Stimulated activated CD8-positive, alpha-beta memory T cell treated with anti-CD3 and anti-CD28 coated beads, Interleukin-7, amount 100 ng/mL, for 24 hours (primary cell): ENCODE measurements at regions not wholly inside any gene's neighbourhood (a gene's known extent, or its start where the extent isn't known, plus 50 kb on each side); places are given as distances from the start of the nearest gene placed in this dataset.

ENCODE experiments used
- DNase-seq: peaks from one replicate; pipeline ENCODE4 v3.0.0-alpha.2; 2020; ENCODE audit warnings: low read depth

GRCh38 chr14:99037777-99038430 is 234.1 kb downstream of the BCL11B start:
- no peak for DNase-seq

- DNase-seq, result no peak
Observed at GRCh38 chr14:99038431-99038820, 233.6 kb downstream of the BCL11B start.

- DNase-seq, result no peak
Observed at GRCh38 chr14:99039331-99040041, 232.5 kb downstream of the BCL11B start.

- no peak for DNase-seq
Observed at GRCh38 chr14:99040052-99040451, 231.9 kb downstream of the BCL11B start.

GRCh38 chr14:99040711-99041110 is 231.3 kb downstream of the BCL11B start:
- no peak for DNase-seq

- no peak for DNase-seq
Observed at GRCh38 chr14:99041141-99041819, 230.7 kb downstream of the BCL11B start.

GRCh38 chr14:99041820-99042174 is 230.2 kb downstream of the BCL11B start:
- no peak for DNase-seq

GRCh38 chr14:99042381-99043266 is 229.4 kb downstream of the BCL11B start:
- no peak for DNase-seq

GRCh38 chr14:99043267-99043615 is 228.8 kb downstream of the BCL11B start:
- DNase-seq, result no peak

- DNase-seq, result no peak
Observed at GRCh38 chr14:99043756-99044155, 228.2 kb downstream of the BCL11B start.

- no peak for DNase-seq
Observed at GRCh38 chr14:99047441-99048031, 224.5 kb downstream of the BCL11B start.

GRCh38 chr14:99050309-99050708 is 221.7 kb downstream of the BCL11B start:
- no peak for DNase-seq

- DNase-seq, result no peak
Observed at GRCh38 chr14:99052467-99052866, 219.5 kb downstream of the BCL11B start.

GRCh38 chr14:99055019-99055418 is 217.0 kb downstream of the BCL11B start:
- no peak for DNase-seq

GRCh38 chr14:99055816-99056215 is 216.2 kb downstream of the BCL11B start:
- peak; percentile 11 for DNase-seq

- DNase-seq, result no peak
Observed at GRCh38 chr14:99057576-99058083, 214.4 kb downstream of the BCL11B start.

GRCh38 chr14:99058542-99058941 is 213.5 kb downstream of the BCL11B start:
- DNase-seq, result no peak

- no peak for DNase-seq
Observed at GRCh38 chr14:99062216-99062615, 209.8 kb downstream of the BCL11B start.

GRCh38 chr14:99062772-99063418 is 209.1 kb downstream of the BCL11B start:
- DNase-seq, result no peak

GRCh38 chr14:99063620-99064225 is 208.3 kb downstream of the BCL11B start:
- no peak for DNase-seq
